ENCODE measurements at regions not wholly inside any gene's neighbourhood (a gene's known extent, or its start where the extent isn't known, plus 50 kb on each side); places are given as distances from the start of the nearest gene placed in this dataset.

DNA sequence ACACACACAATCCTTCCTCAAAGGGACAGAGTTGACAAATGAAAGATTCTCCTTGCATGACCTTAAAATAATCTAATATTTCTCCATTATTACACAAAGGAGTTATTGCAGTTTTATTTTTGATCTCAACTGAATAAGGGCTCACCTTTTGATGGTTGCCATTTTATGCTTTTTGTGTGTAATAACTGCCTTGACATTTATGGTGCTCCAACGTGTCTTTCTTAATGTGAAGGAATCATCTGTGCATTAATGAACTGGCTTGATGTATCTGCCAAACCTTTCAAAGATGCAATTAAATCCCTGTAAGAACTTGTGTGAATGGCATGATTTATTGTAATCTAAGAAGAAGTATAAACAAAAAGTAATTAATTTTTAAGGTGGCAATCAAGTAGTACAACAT lies 1519.8 kb upstream of the CDH9 start:
- DNase-seq (ENCODE audit: low spot score) = no peak
- TF ChIP-seq, protein P1, sequence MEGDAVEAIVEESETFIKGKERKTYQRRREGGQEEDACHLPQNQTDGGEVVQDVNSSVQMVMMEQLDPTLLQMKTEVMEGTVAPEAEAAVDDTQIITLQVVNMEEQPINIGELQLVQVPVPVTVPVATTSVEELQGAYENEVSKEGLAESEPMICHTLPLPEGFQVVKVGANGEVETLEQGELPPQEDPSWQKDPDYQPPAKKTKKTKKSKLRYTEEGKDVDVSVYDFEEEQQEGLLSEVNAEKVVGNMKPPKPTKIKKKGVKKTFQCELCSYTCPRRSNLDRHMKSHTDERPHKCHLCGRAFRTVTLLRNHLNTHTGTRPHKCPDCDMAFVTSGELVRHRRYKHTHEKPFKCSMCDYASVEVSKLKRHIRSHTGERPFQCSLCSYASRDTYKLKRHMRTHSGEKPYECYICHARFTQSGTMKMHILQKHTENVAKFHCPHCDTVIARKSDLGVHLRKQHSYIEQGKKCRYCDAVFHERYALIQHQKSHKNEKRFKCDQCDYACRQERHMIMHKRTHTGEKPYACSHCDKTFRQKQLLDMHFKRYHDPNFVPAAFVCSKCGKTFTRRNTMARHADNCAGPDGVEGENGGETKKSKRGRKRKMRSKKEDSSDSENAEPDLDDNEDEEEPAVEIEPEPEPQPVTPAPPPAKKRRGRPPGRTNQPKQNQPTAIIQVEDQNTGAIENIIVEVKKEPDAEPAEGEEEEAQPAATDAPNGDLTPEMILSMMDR (IDR thresholded peaks at IDR 0.05) = no peak
- ATAC-seq (ENCODE audit: low FRiP score) = no peak

DNA sequence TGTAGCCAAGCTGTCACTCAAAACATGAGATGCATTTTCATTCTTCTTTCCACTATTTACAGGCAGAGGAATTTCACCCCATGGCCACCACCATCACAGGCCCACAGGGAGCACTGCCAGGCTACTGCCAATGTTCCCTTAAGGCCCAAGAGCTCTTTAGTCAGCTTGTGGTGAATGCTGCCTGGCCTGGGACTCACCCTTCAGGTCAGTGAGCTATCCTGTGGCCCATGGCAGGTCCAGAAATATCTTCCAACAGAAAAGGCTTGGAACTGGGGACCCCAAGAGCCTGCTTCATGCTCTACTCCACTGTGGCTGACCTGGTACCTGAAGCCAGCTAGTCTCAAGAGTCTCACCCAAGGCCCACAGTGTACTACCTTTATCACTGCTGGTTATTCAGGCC lies 1518.7 kb upstream of the CDH9 start:
- ATAC-seq (ENCODE audit: low FRiP score) (no peak), DNase-seq (ENCODE audit: low spot score) (no peak)
- TF ChIP-seq, protein P1 (IDR thresholded peaks at IDR 0.05) = no peak

DNA sequence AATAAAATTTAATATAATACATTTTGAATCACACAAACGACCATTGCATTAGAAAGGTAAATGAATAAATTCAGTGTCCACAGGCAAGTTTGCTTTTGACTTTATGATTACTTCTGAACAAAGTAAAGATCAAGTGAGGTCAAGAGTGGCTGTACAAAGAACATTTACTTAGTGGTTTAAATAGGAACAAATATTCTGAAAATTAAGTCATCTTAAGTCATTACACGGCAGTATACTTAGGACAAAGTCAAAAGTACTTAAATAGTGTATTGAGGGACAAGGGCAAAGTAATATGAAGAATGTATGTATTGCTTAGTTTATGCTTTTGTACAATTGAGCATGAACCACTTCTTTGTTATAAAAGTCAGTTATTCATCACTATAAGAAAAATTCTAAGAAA lies 1511.2 kb upstream of the CDH9 start:
- DNase-seq (ENCODE audit: low spot score) (no peak), ATAC-seq (ENCODE audit: low FRiP score) (no peak)
- TF ChIP-seq, protein P1 (IDR thresholded peaks at IDR 0.05) = no peak

DNA sequence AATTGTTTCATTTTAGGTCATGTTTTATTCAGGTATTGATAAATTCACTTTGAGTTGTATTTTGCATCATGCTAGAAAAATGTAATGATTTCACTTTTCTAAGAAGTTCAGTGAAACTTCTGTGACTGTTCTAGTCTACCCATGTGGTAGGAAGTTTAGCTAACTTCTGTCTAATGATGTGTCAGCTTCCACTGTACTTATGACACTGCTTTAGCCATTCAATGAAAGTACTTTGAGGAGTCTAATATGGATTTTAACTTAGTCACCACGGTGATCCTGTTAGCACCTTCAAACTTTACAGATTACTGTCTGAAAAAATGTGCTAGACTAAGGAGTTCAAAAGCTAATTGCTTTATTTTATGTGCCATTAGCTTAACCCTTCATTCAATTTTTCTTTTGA lies 1510.5 kb upstream of the CDH9 start:
- DNase-seq (ENCODE audit: low spot score) = no peak
- TF ChIP-seq, protein P1 (IDR thresholded peaks at IDR 0.05) = no peak
- ATAC-seq (ENCODE audit: low FRiP score) = no peak

- TF ChIP-seq, protein P1 (IDR thresholded peaks at IDR 0.05) = no peak
- no peak for DNase-seq (ENCODE audit: low spot score)
- ATAC-seq (ENCODE audit: low FRiP score) = no peak
These were observed 1506.1 kb upstream of the CDH9 start for GRCh38 chr5:28544501-28544900.

GRCh38 chr5:28543473-28544098 lies 1505.2 kb upstream of the CDH9 start:
- TF ChIP-seq, protein P1 (IDR thresholded peaks at IDR 0.05) = no peak
- ATAC-seq (ENCODE audit: low FRiP score) (no peak), DNase-seq (ENCODE audit: low spot score) (no peak)

DNA sequence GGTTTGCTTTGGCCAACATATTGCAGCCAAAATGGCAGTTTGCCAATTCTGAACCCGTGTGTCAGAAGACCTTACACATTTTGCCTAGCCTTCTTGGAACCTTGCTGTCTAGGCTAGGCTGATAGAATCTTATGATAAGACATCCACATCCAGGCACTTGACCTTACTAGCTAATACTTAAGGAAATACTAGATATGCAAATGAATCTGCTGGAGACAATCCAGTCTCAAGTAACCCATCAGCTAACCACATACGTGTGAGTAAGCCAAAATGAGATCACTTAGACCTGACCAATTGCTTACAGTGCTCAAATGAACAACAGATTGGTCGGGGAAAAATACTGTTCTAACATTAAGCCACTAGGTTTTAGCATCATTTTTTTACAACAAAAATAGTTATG lies 1504.6 kb upstream of the CDH9 start:
- TF ChIP-seq, protein P1 (IDR thresholded peaks at IDR 0.05) = no peak
- no peak for ATAC-seq (ENCODE audit: low FRiP score)
- DNase-seq (ENCODE audit: low spot score) = no peak
